Lung (tissue), 11 donors: ENCODE measurements at regions not wholly inside any gene's neighbourhood (a gene's known extent, or its start where the extent isn't known, plus 50 kb on each side); places are given as distances from the start of the nearest gene placed in this dataset.

Source experiments
- ATAC-seq: fragments of 200-7000 bp; cut with Tn5 transposase; one replicate; pipeline ENCODE4 v1.9.1; 2020; ENCODE audit warnings: moderate number of reproducible peaks; ENCODE audit not compliant: insufficient read depth, low FRiP score
- DNase-seq, 3 donors: peaks; one replicate each; pipeline ENCODE4 v3.0.0-alpha.2; 2013 to 2017
- H3K27ac ChIP-seq, 2 donors: one replicate each; pipeline ENCODE4 v1.5.1; 2013; ENCODE audit warnings: mild to moderate bottlenecking in 2 of 2, moderate library complexity in 2 of 2, control low read depth in 1 of 2, inconsistent platforms in 1 of 2, low read depth in 1 of 2, low read length in 1 of 2
- H3K27me3 ChIP-seq, 3 donors: one replicate each; pipeline ENCODE4 v1.5.1; 2013; ENCODE audit warnings: low read length in 2 of 3; ENCODE audit not compliant: control insufficient read depth in 3 of 3, insufficient read depth in 3 of 3
- H3K36me3 ChIP-seq, 4 donors: one replicate each; pipeline ENCODE4 v1.5.1; 2013; ENCODE audit warnings: low read length in 4 of 4, mild to moderate bottlenecking in 1 of 4, moderate library complexity in 1 of 4; ENCODE audit not compliant: control insufficient read depth in 4 of 4, insufficient read depth in 4 of 4
- H3K4me1 ChIP-seq, 5 donors: one replicate each; pipeline ENCODE4 v1.5.1; 2013; ENCODE audit warnings: low read length in 5 of 5, mild to moderate bottlenecking in 2 of 5, moderate library complexity in 1 of 5; ENCODE audit not compliant: control insufficient read depth in 5 of 5, insufficient read depth in 5 of 5
- H3K4me3 ChIP-seq: one replicate; pipeline ENCODE4 v1.5.1; 2013; ENCODE audit warnings: mild to moderate bottlenecking, control low read depth, moderate library complexity
- H3K9ac ChIP-seq, 2 donors: one replicate each; pipeline ENCODE4 v1.5.1; 2013; ENCODE audit warnings: low read length in 2 of 2, control low read depth in 1 of 2; ENCODE audit not compliant: insufficient read depth in 1 of 2
- H3K9me3 ChIP-seq, 4 donors: one replicate each; pipeline ENCODE4 v1.5.1; 2013; ENCODE audit warnings: low read length in 3 of 4, mild to moderate bottlenecking in 1 of 4, moderate library complexity in 1 of 4; ENCODE audit not compliant: control insufficient read depth in 4 of 4, insufficient read depth in 3 of 4
- CTCF ChIP-seq: IDR thresholded peaks from 2 replicates; pipeline ENCODE4 v1.5.1; 2012; ENCODE audit warnings: mild to moderate bottlenecking; ENCODE audit errors: control extremely low read depth, extremely low read depth
- WGBS, 2 donors: extraction: QIAGEN DNeasy Blood & Tissue Kit; methylation state at CpG; one replicate each; pipeline ENCODE4 v1.1.7; 2013; 5-methylcytosine and 5-hydroxymethylcytosine counted together
- donor health status: control.
- donor health status: control.
- donor health status: Bipolar disorder and iron deficiency.
- donor health status: healthy.
- donor health status: DM: yes; HTN: yes; CAD: no.

- Histone ChIP-seq H3K36me3 (no peaks in the 10 kb centered on the region), H3K9ac (no peak overlapping the region), H3K27ac (no peak overlapping the region), H3K9me3 (peaks cover 0 to 3% (median 0%) of the 10 kb centered on the region in 4 donors), H3K27me3 (peaks cover 0 to 5% (median 5%) of the 10 kb centered on the region in 3 donors), H3K4me1 (no peaks in the 10 kb centered on the region), H3K4me3 (no peak overlapping the region)
- ATAC-seq (no peak), DNase-seq (no peak)
- TF ChIP-seq CTCF, result no peak
- WGBS, 2 donors, result 82 to 89% methylated on average over 7 of the region's 7 CpGs
Observed at GRCh38 chr5:3175416-3175815, 420.2 kb upstream of the IRX1 start.

- Histone ChIP-seq H3K4me1 (no peaks in the 10 kb centered on the region), H3K4me3 (no peak overlapping the region), H3K27ac (no peak overlapping the region), H3K36me3 (no peaks in the 10 kb centered on the region), H3K9ac (no peak overlapping the region), H3K9me3 (peaks cover 0 to 2% (median 0%) of the 10 kb centered on the region in 4 donors), H3K27me3 (no peaks in the 10 kb centered on the region)
- DNase-seq (no peak), ATAC-seq (no peak)
- TF ChIP-seq CTCF, result no peak
Observed at GRCh38 chr5:3167473-3167872, 416.0 kb upstream of the IRX2 start.

- ATAC-seq (no peak), DNase-seq (no peak)
- no peaks in the 10 kb centered on the region for H3K27me3 ChIP-seq
- no peak overlapping the region for H3K27ac ChIP-seq
- H3K36me3 ChIP-seq, result no peaks in the 10 kb centered on the region
- H3K9me3 ChIP-seq, result peaks cover 0 to 5% (median 0%) of the 10 kb centered on the region in 4 donors
- no peak overlapping the region for H3K9ac ChIP-seq
- 81 to 82% methylated on average over 6 of the region's 6 CpGs for WGBS, 2 donors
- H3K4me3 ChIP-seq, result no peak overlapping the region
- no peaks in the 10 kb centered on the region for H3K4me1 ChIP-seq
- TF ChIP-seq CTCF, result no peak
Observed at GRCh38 chr5:3163626-3164025, 412.1 kb upstream of the IRX2 start.

GRCh38 chr5:3161672-3162071, 410.2 kb upstream of the IRX2 start:
- 64 to 71% methylated on average over 8 of the region's 8 CpGs for WGBS, 2 donors
- no peak for TF ChIP-seq CTCF
- Histone ChIP-seq H3K4me1 (no peaks in the 10 kb centered on the region), H3K4me3 (no peak overlapping the region), H3K27ac (no peak overlapping the region), H3K9ac (no peak overlapping the region), H3K9me3 (peaks cover 0 to 5% (median 0%) of the 10 kb centered on the region in 4 donors), H3K27me3 (no peaks in the 10 kb centered on the region), H3K36me3 (no peaks in the 10 kb centered on the region)
- ATAC-seq (no peak), DNase-seq (no peak)
